ENCODE measurements at regions not wholly inside any gene's neighbourhood (a gene's known extent, or its start where the extent isn't known, plus 50 kb on each side); places are given as distances from the start of the nearest gene placed in this dataset.

- TF ChIP-seq POLR2AphosphoS5 (IDR thresholded peaks at IDR 0.05) (no peak), POLR2A (IDR thresholded peaks at IDR 0.05) (no peak), CTCF (IDR thresholded peaks at IDR 0.05) (no peak), EP300 (IDR thresholded peaks at IDR 0.05) (no peak)
These were observed 298.1 kb downstream of the VRK1 start for GRCh38 chr14:97095269-97095668.

Data from suprapubic skin (tissue), 4 donors.